HAP-1 (cell line): ENCODE measurements at regions not wholly inside any gene's neighbourhood (a gene's known extent, or its start where the extent isn't known, plus 50 kb on each side); places are given as distances from the start of the nearest gene placed in this dataset.
"Not testable (repeated sequence)": the region's sequence is repeated elsewhere in the genome, so short reads cannot be mapped to it uniquely, and the experiment has no call there.

Experiments
- DNase-seq, 2 experiments: peaks; one replicate each; pipeline ENCODE4 v3.0.0-alpha.2; 2016 to 2020; ENCODE audit warnings: low spot score in 2 of 2
- H3K27me3 ChIP-seq: fragments of 250-450 bp; sonication (Bioruptor Pico); 2 replicates; pipeline ENCODE4 v1.5.1; 2020; ENCODE audit warnings: low read depth, mild to moderate bottlenecking, moderate library complexity
- H3K36me3 ChIP-seq: fragments of 250-450 bp; sonication (Bioruptor Pico); replicated peaks from 2 replicates; pipeline ENCODE4 v1.5.1; 2020; ENCODE audit warnings: mild to moderate bottlenecking
- H3K4me1 ChIP-seq: fragments of 250-450 bp; sonication (Bioruptor Pico); 2 replicates; pipeline ENCODE4 v1.5.1; 2020; ENCODE audit warnings: mild to moderate bottlenecking
- H3K4me3 ChIP-seq: fragments of 250-450 bp; sonication (Bioruptor Pico); 2 replicates; pipeline ENCODE4 v1.5.1; 2020; ENCODE audit warnings: mild to moderate bottlenecking, moderate library complexity
- H3K9me3 ChIP-seq: fragments of 250-450 bp; sonication (Bioruptor Pico); 2 replicates; pipeline ENCODE4 v1.5.1; 2020; ENCODE audit warnings: mild to moderate bottlenecking, moderate library complexity
- in situ Hi-C: fragments of 300-500 bp; cut with MboI; formaldehyde crosslinking; loops from 3 replicates; pipeline ENCODE4 v1.14.3; 2020; ENCODE audit warnings: low sequenced_read_pairs, inconsistent platforms, mixed read lengths

DNA sequence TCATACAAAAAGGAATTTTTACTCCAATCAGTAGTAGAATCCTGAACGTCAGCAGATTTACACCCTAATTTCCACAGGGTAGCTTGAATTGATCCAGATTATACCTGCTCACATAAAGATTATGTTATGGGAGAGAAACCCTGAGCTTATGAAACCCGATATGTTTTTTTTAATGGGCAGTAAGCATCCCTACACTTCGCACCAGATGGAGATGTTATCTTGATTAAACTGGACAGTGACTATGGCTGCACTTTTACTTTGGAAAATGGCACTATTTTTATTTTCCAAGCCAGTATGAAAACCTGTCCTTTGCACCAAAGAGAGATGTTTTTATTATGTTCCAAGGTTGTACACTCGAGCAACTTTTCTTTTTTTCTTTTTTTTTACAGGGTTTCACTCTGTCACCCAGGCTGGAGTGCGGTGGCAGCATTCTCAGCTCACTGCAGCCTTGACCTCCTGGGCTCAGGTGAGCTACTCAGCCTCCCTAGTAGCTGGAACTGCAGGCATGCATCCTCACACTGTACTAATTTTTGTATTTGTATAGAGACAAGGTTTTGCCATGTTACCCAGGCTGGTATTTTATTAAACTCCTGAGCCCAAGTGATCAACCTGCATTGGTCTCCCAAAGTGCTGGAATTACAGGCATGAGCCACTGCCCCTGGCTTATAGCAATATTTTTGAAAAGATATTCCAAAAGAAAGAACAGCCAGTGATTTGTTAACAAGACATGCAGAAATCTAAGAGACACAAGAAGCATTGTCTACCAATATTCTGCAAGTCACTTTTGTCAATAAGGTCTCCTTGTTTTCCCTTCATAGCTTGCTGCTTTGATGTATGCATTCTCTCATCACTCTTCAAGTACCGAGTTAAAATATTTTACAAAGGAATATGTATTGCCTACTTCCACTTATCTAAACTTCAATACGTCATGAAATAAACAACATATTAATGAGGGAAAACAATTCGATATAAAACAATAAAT, 1412.6 kb downstream of the ZPLD1 start:
- Histone ChIP-seq H3K9me3 (no peaks in the 10 kb centered on the region), H3K36me3 (no peaks in the 10 kb centered on the region), H3K4me1 (no peaks in the 10 kb centered on the region), H3K27me3 (no peaks in the 10 kb centered on the region), H3K4me3 (no peak overlapping the region)
- DNase-seq: no peak
- in situ Hi-C loops: no loop called here

DNA sequence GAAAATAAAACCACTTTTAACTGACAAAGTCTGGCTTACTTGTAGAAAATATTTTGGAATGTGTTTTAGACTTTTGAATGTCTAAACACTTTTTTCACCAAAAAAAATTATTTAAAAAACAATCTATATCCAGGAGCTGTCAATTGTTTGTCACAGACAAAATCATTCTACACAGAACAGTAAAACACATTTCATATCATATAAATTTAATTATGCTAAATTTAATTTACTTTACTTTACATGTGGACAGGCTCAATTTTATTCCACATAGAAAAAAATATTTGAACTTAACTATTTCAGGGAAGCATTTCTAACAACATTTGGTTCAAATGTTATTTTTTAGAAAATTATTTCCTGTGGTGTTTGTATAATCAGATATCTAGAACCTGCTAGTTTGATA, 1417.0 kb downstream of the ZPLD1 start:
- DNase-seq: no peak
- H3K4me1 ChIP-seq: no peaks in the 10 kb centered on the region
- no peaks in the 10 kb centered on the region for H3K9me3 ChIP-seq
- H3K36me3 ChIP-seq: no peaks in the 10 kb centered on the region
- no peak overlapping the region for H3K4me3 ChIP-seq
- no peaks in the 10 kb centered on the region for H3K27me3 ChIP-seq
- in situ Hi-C loops: no loop called here

DNA sequence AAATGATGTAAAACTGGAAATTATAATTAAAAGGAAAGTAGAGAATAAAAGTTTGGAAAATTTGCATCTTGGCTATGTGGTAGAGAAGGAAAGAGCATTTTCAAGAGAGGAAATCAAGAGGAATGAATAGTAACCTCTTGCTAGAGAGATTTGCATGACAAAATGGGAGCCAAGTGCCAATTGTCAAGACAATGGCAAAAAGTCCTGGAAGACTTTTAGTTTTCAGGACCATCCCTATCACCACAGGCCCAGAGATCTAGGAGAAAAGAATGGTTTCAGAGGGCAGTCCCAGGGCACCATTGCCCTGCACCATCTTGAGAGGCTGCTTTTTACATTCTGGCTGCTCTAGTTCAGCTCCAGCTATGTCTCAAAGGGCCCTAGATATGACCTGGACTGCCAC, 1427.6 kb downstream of the ZPLD1 start:
- DNase-seq: no peak
- H3K9me3 ChIP-seq: no peaks in the 10 kb centered on the region
- no peak overlapping the region for H3K4me3 ChIP-seq
- H3K4me1 ChIP-seq: no peaks in the 10 kb centered on the region
- in situ Hi-C loops: no loop called here
- no peaks in the 10 kb centered on the region for H3K36me3 ChIP-seq
- no peaks in the 10 kb centered on the region for H3K27me3 ChIP-seq

DNA sequence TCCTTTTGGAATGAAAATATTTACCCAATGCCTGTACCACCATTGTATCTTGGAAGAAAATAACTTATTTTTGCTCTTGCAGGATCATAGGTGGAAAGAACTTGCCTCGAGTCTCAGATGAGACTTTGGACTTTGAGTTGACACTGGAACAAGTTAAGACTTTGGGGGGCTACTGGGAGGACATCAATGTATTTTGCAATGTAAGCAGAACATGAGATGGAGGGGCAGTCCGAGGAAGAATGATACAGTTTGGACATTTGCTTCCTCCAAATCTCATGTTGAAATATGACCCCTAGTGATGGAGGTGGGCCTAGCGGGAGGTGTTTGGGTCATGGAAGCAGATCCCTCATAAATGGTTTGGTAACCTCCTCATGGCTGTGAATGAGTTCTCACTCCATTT, 1428.6 kb downstream of the ZPLD1 start:
- Histone ChIP-seq H3K9me3 (no peaks in the 10 kb centered on the region), H3K4me3 (no peak overlapping the region), H3K27me3 (no peaks in the 10 kb centered on the region), H3K36me3 (no peaks in the 10 kb centered on the region), H3K4me1 (no peaks in the 10 kb centered on the region)
- no peak for DNase-seq
- in situ Hi-C loops: no loop called here

DNA sequence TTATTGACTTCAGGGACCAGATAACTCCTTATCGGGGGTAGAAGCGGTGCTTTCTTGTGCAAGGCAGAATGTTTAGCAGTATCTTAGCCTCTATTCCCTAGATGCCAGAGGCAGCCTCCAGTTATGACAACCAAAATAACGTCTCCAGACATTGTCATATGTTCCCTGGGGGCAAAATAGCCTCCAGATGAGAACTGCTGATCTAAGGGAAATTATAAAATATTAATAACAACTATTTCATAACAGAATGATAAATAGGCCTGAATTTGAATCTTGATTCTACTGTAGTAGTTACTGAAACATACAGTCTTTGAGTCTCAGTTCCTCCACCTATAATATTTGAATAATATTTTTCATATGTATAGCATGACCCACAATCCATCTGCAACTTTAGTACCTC, 1431.3 kb downstream of the ZPLD1 start:
- no peaks in the 10 kb centered on the region for H3K9me3 ChIP-seq
- H3K4me3 ChIP-seq: no peak overlapping the region
- DNase-seq: no peak
- no peaks in the 10 kb centered on the region for H3K27me3 ChIP-seq
- no peaks in the 10 kb centered on the region for H3K36me3 ChIP-seq
- in situ Hi-C loops: no loop called here
- H3K4me1 ChIP-seq: no peaks in the 10 kb centered on the region

DNA sequence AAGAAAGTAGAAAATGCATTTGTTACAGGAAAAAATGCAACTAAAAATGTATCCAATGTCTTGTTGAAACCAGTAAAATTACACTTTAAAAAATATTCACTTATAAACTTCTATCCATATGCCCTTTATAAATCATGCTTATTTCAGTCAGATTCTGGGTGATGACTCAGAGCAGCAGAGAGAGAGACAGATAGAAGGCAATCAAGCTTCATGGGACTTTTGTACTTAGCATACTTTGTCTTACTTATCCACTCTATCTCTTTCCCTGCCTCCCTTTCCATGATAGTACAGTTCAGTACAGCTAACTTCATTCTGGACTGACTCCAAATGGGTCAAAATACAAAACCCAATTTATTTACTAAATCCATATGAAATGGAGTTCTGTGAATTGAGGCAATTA, 1438.2 kb downstream of the ZPLD1 start:
- no peak for DNase-seq
- in situ Hi-C loops: no loop called here
- H3K4me1 ChIP-seq: no peaks in the 10 kb centered on the region

DNA sequence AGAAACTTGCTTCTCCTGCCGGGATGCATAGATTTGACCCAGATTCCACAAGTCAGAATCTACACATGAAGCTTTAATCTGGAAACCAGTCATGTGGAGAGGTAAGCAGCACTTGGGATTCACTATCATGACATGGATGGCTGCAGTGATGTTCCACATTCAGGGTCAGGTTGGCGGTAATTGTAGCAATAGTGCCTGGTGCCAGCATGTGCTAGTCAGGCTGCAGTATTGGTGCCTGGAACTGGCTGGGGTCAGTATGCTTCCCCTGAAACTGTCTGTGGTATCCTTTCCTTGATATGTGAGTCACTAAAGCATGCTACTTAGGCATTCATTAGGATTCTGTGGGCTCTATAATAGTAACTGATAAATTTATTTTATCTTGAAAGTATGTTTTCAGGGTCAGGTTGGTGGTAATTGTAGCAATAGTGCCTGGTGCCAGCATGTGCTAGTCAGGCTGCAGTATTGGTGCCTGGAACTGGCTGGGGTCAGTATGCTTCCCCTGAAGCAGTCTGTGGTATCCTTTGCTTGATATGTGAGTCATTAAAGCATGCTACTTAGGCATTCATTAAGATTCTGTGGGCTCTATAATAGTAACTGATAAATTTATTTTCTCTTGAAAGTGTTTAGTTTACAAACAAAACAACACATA, 1439.2 kb downstream of the ZPLD1 start:
- in situ Hi-C loops: no loop called here
- Histone ChIP-seq H3K4me3 (no peak overlapping the region), H3K4me1 (no peaks in the 10 kb centered on the region), H3K36me3 (no peaks in the 10 kb centered on the region), H3K27me3 (no peaks in the 10 kb centered on the region), H3K9me3 (no peaks in the 10 kb centered on the region)
- DNase-seq: no peak

More for the DNA sequence above, 1438.2 kb downstream of the ZPLD1 start:
- Histone ChIP-seq H3K36me3 (no peaks in the 10 kb centered on the region), H3K27me3 (no peaks in the 10 kb centered on the region), H3K4me3 (no peak overlapping the region), H3K9me3 (no peaks in the 10 kb centered on the region)

DNA sequence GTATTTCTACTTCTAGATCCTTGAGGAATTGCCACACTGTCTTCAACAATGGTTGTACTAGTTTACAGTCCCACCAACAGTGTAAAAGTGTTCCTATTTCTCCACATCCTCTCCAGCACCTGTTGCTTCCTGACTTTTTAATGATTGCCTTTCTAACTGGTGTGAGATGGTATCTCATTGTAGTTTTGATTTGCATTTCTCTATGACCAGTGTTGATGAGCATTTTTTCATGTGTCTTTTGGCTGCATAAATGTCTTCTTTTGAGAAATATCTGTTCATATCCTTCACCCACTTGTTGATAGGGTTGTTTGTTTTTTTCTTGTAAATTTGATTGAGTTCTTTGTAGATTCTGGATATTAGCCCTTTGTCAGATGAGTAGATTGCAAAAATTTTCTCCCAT, 1447.0 kb downstream of the ZPLD1 start:
- H3K4me1 ChIP-seq, in situ Hi-C loops, H3K9me3 ChIP-seq: not testable (repeated sequence)

DNA sequence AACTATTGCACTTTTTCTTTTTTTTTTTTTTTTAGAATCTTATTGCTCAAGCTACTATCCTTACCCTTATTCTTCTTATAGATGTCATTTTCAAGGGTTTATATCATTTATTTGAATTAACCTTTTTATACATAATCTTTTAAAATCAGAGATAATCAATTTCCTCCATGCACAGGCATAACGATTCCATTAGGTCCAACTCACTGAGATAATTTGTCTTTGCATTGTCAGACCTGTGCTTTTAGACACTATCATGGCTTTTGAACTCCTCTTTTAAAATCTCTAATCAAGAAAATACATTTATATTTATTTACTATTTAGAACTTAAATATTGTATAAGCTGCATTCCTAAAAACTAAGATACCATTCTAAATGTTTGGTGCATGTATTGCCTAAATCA, 1454.9 kb downstream of the ZPLD1 start:
- Histone ChIP-seq H3K27me3 (no peaks in the 10 kb centered on the region), H3K36me3 (no peaks in the 10 kb centered on the region), H3K9me3 (no peaks in the 10 kb centered on the region), H3K4me1 (no peaks in the 10 kb centered on the region), H3K4me3 (no peak overlapping the region)
- DNase-seq: no peak
- in situ Hi-C loops: no loop called here

More for the DNA sequence above, 1447.0 kb downstream of the ZPLD1 start:
- not testable (repeated sequence) for H3K36me3 ChIP-seq, H3K27me3 ChIP-seq, DNase-seq, H3K4me3 ChIP-seq

DNA sequence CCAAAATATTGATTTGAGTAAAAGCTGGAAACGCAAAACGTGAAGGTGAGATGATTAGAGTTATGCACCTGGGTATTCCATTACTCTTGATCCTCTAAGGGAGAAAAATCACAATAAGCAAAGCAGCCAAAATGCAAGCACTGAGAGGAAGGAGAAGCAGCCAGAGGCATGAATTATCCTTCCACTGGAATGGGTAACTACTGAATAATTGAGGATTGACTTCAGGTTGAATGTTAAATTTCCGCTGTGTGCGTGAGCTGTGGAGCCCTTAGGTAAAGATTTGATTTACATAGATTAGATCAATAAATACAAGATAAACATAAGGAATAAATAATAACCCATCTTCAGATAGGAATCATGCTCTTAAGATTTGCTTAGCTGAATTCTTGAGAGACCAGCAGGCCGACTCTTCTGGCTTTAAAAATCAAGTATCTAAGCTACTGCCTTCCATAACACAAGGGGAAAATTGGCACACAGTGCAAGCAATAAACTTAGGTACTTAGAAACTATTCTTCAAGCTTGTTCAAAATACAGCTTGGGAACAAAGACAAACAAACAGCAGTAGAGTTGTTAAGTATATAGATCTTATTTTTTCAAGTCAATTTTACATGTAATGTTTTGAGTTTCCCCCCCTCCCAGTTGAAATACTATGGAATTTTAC, 1459.5 kb downstream of the ZPLD1 start:
- H3K4me1 ChIP-seq: no peaks in the 10 kb centered on the region
- in situ Hi-C loops: no loop called here
- H3K36me3 ChIP-seq: no peaks in the 10 kb centered on the region
- H3K9me3 ChIP-seq: no peaks in the 10 kb centered on the region
- DNase-seq: no peak
- H3K4me3 ChIP-seq: no peak overlapping the region
- no peaks in the 10 kb centered on the region for H3K27me3 ChIP-seq

DNA sequence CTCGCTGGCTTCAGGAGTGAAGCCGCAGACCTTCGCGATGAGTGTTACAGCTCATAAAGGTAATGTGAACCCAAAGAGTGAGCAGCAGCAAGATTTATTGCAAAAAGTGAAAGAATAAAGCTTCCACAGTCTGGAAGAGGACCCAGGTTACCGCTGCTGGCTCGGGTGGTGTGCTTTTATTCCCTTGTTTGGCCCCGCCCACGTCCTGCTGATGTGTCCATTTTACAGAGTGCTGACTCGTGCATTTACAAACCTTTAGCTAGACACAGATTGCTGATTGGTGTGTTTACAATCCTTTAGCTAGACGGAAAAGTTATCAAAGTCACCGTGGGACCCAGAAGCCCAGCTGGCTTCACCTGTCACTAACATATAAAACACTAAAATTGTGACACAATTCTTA, 1464.5 kb downstream of the ZPLD1 start:
- in situ Hi-C loops: no loop called here
- DNase-seq: no peak
- Histone ChIP-seq H3K9me3 (no peaks in the 10 kb centered on the region), H3K36me3 (no peaks in the 10 kb centered on the region), H3K4me1 (no peaks in the 10 kb centered on the region), H3K4me3 (no peak overlapping the region), H3K27me3 (no peaks in the 10 kb centered on the region)

DNA sequence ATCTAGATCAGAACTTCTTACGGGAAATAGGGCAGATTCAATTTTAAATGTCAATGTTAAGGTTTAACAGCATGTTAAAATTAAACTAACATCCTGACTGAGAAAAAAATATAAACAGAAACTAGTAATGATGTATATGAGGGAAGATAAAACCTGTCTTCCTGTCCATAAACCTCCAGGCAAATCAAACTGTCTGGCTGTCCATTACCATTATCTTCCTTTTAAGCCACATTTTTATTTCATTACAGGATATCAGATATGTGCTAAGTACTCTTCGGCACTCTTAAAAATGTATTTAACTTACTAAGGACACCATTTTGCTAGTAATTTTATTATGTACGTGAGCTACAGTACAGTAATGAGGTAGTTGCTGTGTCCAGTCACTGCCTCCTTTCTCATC, 1461.7 kb upstream of the ALCAM start:
- in situ Hi-C loops: no loop called here
- Histone ChIP-seq H3K27me3 (no peaks in the 10 kb centered on the region), H3K9me3 (no peaks in the 10 kb centered on the region), H3K36me3 (no peaks in the 10 kb centered on the region), H3K4me3 (no peak overlapping the region), H3K4me1 (no peaks in the 10 kb centered on the region)
- no peak for DNase-seq

DNA sequence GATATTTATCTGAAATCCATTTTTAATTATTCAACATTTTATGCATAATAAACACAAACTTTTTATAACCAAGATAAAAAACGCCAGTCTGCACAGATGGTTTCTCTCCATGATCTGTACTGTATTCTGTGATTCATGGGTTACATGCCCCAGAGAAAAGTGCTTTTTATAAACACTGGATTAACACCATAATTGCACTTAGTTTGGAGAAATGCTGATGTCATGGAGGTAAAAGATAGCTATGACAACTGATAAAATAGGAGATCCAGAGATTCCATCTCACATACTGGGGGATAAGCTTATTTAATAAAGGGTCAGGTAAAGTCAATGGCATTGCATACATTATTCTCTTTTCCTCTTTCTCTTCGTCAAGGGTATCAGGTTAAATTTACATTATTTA, 1460.4 kb upstream of the ALCAM start:
- in situ Hi-C loops: no loop called here
- no peak for DNase-seq
- H3K27me3 ChIP-seq: no peaks in the 10 kb centered on the region
- H3K9me3 ChIP-seq: no peaks in the 10 kb centered on the region
- H3K4me3 ChIP-seq: no peak overlapping the region
- no peaks in the 10 kb centered on the region for H3K36me3 ChIP-seq
- H3K4me1 ChIP-seq: no peaks in the 10 kb centered on the region

DNA sequence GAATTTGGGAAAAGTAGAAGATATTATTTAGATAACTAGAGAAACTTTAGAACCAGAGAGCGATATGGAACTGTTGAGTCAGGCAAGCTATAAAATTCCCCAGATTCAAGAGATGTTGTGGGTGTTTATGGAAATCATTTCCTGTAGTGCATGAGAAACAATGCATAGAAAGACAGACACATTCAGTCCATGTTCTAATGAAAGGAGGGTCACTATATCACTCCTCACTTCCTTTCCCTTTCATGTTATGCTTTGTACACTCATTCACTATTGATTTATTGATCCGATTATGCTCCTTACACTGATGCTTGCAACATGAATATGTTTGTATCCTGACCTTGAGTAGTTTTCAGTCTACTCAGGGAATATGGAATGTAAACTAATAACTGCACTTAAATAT, 1459.9 kb upstream of the ALCAM start:
- in situ Hi-C loops: no loop called here
- Histone ChIP-seq H3K9me3 (no peaks in the 10 kb centered on the region), H3K36me3 (no peaks in the 10 kb centered on the region), H3K27me3 (no peaks in the 10 kb centered on the region), H3K4me1 (no peaks in the 10 kb centered on the region), H3K4me3 (no peak overlapping the region)
- DNase-seq: no peak
